ENCODE measurements at regions not wholly inside any gene's neighbourhood (a gene's known extent, or its start where the extent isn't known, plus 50 kb on each side); places are given as distances from the start of the nearest gene placed in this dataset.

- no peak for TF ChIP-seq POLR2AphosphoS5 (IDR thresholded peaks at IDR 0.05; ENCODE audit: low read depth, low read length)
- no peak for TF ChIP-seq POLR2A (IDR thresholded peaks at IDR 0.05; ENCODE audit: low read depth, low read length)
- no peak for TF ChIP-seq PAX5 (IDR thresholded peaks at IDR 0.05; ENCODE audit: insufficient read depth, low read length, severe bottlenecking)
- no peak for TF ChIP-seq POU2F2 (IDR thresholded peaks at IDR 0.05; ENCODE audit: low read depth, low read length)
Measured at GRCh38 chr15:39051626-39052322, 487.2 kb upstream of the RASGRP1 start.
